HepG2 (cell line): ENCODE measurements at regions not wholly inside any gene's neighbourhood (a gene's known extent, or its start where the extent isn't known, plus 50 kb on each side); places are given as distances from the start of the nearest gene placed in this dataset.

Experiments
- ATAC-seq: fragments of 200-7000 bp; cut with Tn5 transposase; 3 replicates; pipeline ENCODE4 v1.9.1; 2020; ENCODE audit warnings: mild to moderate bottlenecking, moderate library complexity
- BruUV-seq: library from RNA; stranded (reverse); fragments of 400-500 nt; replicated peaks from 2 replicates; lab custom pipeline; 2021; lab: Mats Ljungman, UMichigan
- CTCF ChIA-PET: fragments of 300-600 bp; formaldehyde crosslinking; extraction: SDS; loops from one replicate; lab custom pipeline; 2021; ENCODE audit warnings: low total read pairs, inconsistent platforms, low intra/inter-chr PET ratio; lab: Yijun Ruan, JAX
- POLR2A ChIA-PET: fragments of 350-600 bp; sonication (Branson Sonifier 250); formaldehyde crosslinking; loops from one replicate; lab custom pipeline; 2020; ENCODE audit warnings: antibody characterized with exemption, inconsistent platforms; lab: Yijun Ruan, JAX
- DNase-seq: peaks from one replicate; pipeline ENCODE4 v3.0.0-alpha.2; 2015; ENCODE audit warnings: low spot score
- FAIRE-seq: peaks from 3 replicates; lab custom pipeline; 2011; peaks lifted over from hg19 to GRCh38; lab: Jason Lieb, UNC
- H2AFZ ChIP-seq: one replicate; pipeline ENCODE4 v1.6.1; 2011; ENCODE audit warnings: low read length, inconsistent platforms
- H3K27ac ChIP-seq: fragments of 300-600 bp; 3 replicates; pipeline ENCODE4 v1.8.0; 2011; ENCODE audit warnings: mixed run types, mild to moderate bottlenecking, mixed read lengths, low read length, inconsistent platforms; ENCODE audit not compliant: insufficient read depth; ENCODE audit errors: extremely low read length
- H3K27me3 ChIP-seq, 2 experiments: fragments of 200-600 bp in 1 of 2; 2 replicates in 1 of 2; 3 replicates in 1 of 2; pipeline versions ENCODE4 v1.6.0 to v1.8.0; 2011; ENCODE audit warnings: low read length in 2 of 2, mild to moderate bottlenecking in 2 of 2, moderate library complexity in 2 of 2, inconsistent platforms in 1 of 2; ENCODE audit not compliant: insufficient read depth in 2 of 2, control insufficient read depth in 1 of 2
- H3K36me3 ChIP-seq, 2 experiments: fragments of 200-600 bp in 1 of 2; replicated peaks in 1 of 2; 2 replicates in 1 of 2; 3 replicates in 1 of 2; pipeline versions ENCODE4 v1.5.1 to v1.8.0; 2011; ENCODE audit warnings: low read length in 2 of 2, inconsistent platforms in 1 of 2; ENCODE audit not compliant: insufficient read depth in 2 of 2, control insufficient read depth in 1 of 2
- H3K4me1 ChIP-seq: 2 replicates; pipeline ENCODE4 v1.5.1; 2012; ENCODE audit warnings: low read length, inconsistent platforms; ENCODE audit not compliant: insufficient read depth
- H3K4me2 ChIP-seq: 2 replicates; pipeline ENCODE4 v1.6.0; 2011; ENCODE audit warnings: low read depth, low read length, inconsistent platforms
- H3K4me3 ChIP-seq, 3 experiments: fragments of 200-600 bp in 1 of 3; sonication (generic), shearing (Covaris generic) in 1 of 3; replicated peaks in 1 of 3; 2 replicates each; pipeline ENCODE4 v1.5.1; 2011 to 2016; ENCODE audit warnings: low read length in 3 of 3, inconsistent platforms in 2 of 3, low read depth in 2 of 3, mild to moderate bottlenecking in 2 of 3, control low read depth in 1 of 3, mixed read lengths in 1 of 3; ENCODE audit not compliant: insufficient read depth in 1 of 3
- H3K79me2 ChIP-seq: one replicate; pipeline ENCODE4 v1.6.1; 2011; ENCODE audit warnings: low read length, inconsistent platforms; ENCODE audit not compliant: insufficient read depth
- H3K9ac ChIP-seq: 2 replicates; pipeline ENCODE4 v1.6.0; 2011; ENCODE audit warnings: mild to moderate bottlenecking, low read depth, low read length, inconsistent platforms; ENCODE audit not compliant: insufficient read depth
- H3K9me3 ChIP-seq: 2 replicates; pipeline ENCODE4 v1.5.1; 2012; ENCODE audit warnings: mild to moderate bottlenecking, low read length
- H4K20me1 ChIP-seq: 2 replicates; pipeline ENCODE4 v1.6.0; 2011; ENCODE audit warnings: inconsistent platforms, mild to moderate bottlenecking, low read length, moderate library complexity; ENCODE audit not compliant: insufficient read depth
- ATF7-NPFF ChIP-seq: sonication (generic); formaldehyde crosslinking; IDR thresholded peaks from 2 replicates; pipeline ENCODE4 v1.8.1; 2023; ENCODE audit warnings: mild to moderate bottlenecking, low read depth, missing genetic modification reagents, moderate library complexity
- FOXO1 ChIP-seq: sonication (generic); formaldehyde crosslinking; IDR thresholded peaks from 2 replicates; pipeline ENCODE4 v1.4.0; 2020; ENCODE audit warnings: missing genetic modification reagents
- HHEX ChIP-seq: IDR thresholded peaks from 2 replicates; pipeline ENCODE4 v1.6.1; 2016; ENCODE audit warnings: control low read depth
- HOXD1 ChIP-seq: sonication (generic); formaldehyde crosslinking; IDR thresholded peaks from 2 replicates; pipeline ENCODE4 v1.5.0; 2020; ENCODE audit warnings: missing genetic modification reagents
- IKZF4 ChIP-seq: sonication (generic); formaldehyde crosslinking; IDR thresholded peaks from 2 replicates; pipeline ENCODE4 v1.5.1; 2020; ENCODE audit warnings: borderline replicate concordance, mild to moderate bottlenecking, low read depth, missing genetic modification reagents; ENCODE audit errors: not compliant biosample characterization
- KDM3A ChIP-seq: IDR thresholded peaks from 2 replicates; pipeline ENCODE4 v1.6.1; 2018; ENCODE audit warnings: low read depth, missing compliant biosample characterization
- MZF1 ChIP-seq: sonication (generic); formaldehyde crosslinking; IDR thresholded peaks from 2 replicates; pipeline ENCODE4 v1.8.1; 2023; ENCODE audit warnings: mild to moderate bottlenecking, missing genetic modification reagents, borderline replicate concordance
- SCMH1 ChIP-seq: sonication (generic); formaldehyde crosslinking; IDR thresholded peaks from 2 replicates; pipeline ENCODE4 v1.9.0; 2021; ENCODE audit warnings: missing genetic modification reagents, mild to moderate bottlenecking, borderline replicate concordance
- TCF7 ChIP-seq: sonication (generic); IDR thresholded peaks from 2 replicates; pipeline ENCODE4 v1.6.1; 2016; ENCODE audit warnings: antibody characterized with exemption, low read depth
- WGBS: methylation state at CpG from one replicate; pipeline ENCODE4 v1.1.6; 2017; ENCODE audit warnings: low lambda C conversion rate; 5-methylcytosine and 5-hydroxymethylcytosine counted together
- in situ Hi-C: cut with HindIII; loops from 2 replicates; pipeline ENCODE4 v1.10.0; 2017; ENCODE audit warnings: low pct_unique_long_range_greater_than_20kb; ENCODE audit not compliant: extremely low pct_ligation_motif_present
- intact Hi-C: fragments of 100-400 bp; cut with micrococcal nuclease; formaldehyde crosslinking; loops from one replicate; pipeline ENCODE4 v1.10.0; 2022; ENCODE audit not compliant: unreplicated experiment
- small RNA-seq, 3 experiments: library from RNA; depleted of rRNA; stranded (forward); fragments of <200 nt; gene quantifications; one replicate each; pipeline ENCODE3, GENCODE V24; 2012; ENCODE audit warnings: low read depth in 2 of 3, low replicate concordance in 1 of 3; ENCODE audit not compliant: insufficient read length in 3 of 3, insufficient read depth in 2 of 3
- TF ChIP-seq, protein P1 (sequence below): sonication (generic); formaldehyde crosslinking; conservative IDR thresholded peaks from 2 replicates; pipeline ENCODE4 v1.4.0; 2020; ENCODE audit warnings: missing genetic modification reagents
- TF ChIP-seq, protein P2 (sequence below): sonication (generic); formaldehyde crosslinking; IDR thresholded peaks from 2 replicates; pipeline ENCODE4 v1.8.1; 2023; ENCODE audit warnings: mild to moderate bottlenecking, inconsistent platforms, moderate library complexity, missing genetic modification reagents, borderline replicate concordance

DNA sequence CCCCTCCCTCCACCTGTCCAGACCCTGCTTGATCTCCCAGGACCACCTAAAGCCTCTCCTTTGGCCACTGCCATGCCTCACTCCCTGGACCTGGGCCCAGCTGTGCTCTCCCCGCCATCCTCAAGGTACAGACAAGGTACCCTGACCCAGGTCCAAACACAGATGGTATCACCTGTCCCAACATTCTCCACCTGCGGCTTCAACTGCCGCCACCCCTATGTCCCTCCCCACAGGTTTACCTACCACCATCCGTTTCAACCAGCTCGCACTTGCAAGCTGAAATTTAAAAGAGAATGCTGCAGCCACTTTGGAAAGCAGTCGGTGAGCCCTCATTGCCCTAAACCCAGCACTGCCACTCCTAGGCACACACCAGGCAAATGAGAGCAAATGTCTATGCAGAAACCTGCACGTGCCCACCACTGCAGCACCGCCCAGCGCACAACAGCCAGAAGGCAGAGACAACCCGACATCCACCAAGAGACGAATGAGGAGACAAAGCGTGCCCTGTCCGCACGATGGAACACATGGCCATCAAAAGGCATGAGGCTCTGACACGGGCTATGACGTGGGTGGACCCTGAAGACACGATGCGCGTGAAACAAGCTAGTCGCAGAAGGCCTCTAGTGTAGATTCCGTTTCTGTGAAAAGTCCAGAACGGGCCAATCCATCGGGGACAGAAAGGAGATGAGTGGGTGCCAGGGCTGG, 71.0 kb downstream of the RFLNA start:
- ATAC-seq (no peak), DNase-seq (no peak), FAIRE-seq (no peak)
- 94% methylated on average over 23 of the region's 23 CpGs for WGBS
- no peaks in the 10 kb centered on the region for H3K27me3 ChIP-seq
- POLR2A ChIA-PET: no interaction called here
- H3K4me3 ChIP-seq: no peak overlapping the region
- CTCF ChIA-PET: no interaction called here
- intact Hi-C loops (loop anchor here (10.0 kb wide), 1 partner anchor 409 kb away; no protein-coding TSS in a partner anchor), in situ Hi-C loops (no loop called here)
- H4K20me1 ChIP-seq: no peaks in the 10 kb centered on the region
- H3K9ac ChIP-seq: no peak overlapping the region
- H3K79me2 ChIP-seq: no peaks in the 10 kb centered on the region
- H3K9me3 ChIP-seq: no peaks in the 10 kb centered on the region
- no peak overlapping the region for H3K4me2 ChIP-seq
- no peak overlapping the region for H2AFZ ChIP-seq
- no peak overlapping the region for H3K27ac ChIP-seq
- no TSS peak for BruUV-seq
- H3K36me3 ChIP-seq: peaks cover 5 to 26% of the 10 kb centered on the region in 2 experiments; a peak in 4 of 5 replicates
- TF ChIP-seq ATF7-NPFF: no peak
- TF ChIP-seq TCF7: no peak
- TF ChIP-seq KDM3A (CRISPR knock-in tag): no peak
- no peak for TF ChIP-seq IKZF4 (CRISPR knock-in tag)
- TF ChIP-seq HOXD1: no peak
- no peak for TF ChIP-seq MZF1 (CRISPR knock-in tag)
- no peak for TF ChIP-seq SCMH1 (CRISPR knock-in tag)
- TF ChIP-seq, protein P1, sequence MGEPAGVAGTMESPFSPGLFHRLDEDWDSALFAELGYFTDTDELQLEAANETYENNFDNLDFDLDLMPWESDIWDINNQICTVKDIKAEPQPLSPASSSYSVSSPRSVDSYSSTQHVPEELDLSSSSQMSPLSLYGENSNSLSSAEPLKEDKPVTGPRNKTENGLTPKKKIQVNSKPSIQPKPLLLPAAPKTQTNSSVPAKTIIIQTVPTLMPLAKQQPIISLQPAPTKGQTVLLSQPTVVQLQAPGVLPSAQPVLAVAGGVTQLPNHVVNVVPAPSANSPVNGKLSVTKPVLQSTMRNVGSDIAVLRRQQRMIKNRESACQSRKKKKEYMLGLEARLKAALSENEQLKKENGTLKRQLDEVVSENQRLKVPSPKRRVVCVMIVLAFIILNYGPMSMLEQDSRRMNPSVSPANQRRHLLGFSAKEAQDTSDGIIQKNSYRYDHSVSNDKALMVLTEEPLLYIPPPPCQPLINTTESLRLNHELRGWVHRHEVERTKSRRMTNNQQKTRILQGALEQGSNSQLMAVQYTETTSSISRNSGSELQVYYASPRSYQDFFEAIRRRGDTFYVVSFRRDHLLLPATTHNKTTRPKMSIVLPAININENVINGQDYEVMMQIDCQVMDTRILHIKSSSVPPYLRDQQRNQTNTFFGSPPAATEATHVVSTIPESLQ (CRISPR knock-in tag): no peak
- TF ChIP-seq FOXO1 (CRISPR knock-in tag): no peak
- TF ChIP-seq, protein P2, sequence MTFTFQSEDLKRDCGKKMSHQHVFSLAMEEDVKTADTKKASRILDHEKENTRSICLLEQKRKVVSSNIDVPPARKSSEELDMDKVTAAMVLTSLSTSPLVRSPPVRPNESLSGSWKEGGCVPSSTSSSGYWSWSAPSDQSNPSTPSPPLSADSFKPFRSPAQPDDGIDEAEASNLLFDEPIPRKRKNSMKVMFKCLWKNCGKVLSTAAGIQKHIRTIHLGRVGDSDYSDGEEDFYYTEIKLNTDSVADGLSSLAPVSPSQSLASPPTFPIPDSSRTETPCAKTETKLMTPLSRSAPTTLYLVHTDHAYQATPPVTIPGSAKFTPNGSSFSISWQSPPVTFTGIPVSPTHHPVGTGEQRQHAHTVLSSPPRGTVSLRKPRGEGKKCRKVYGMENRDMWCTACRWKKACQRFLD: no peak
- no peak for TF ChIP-seq HHEX
- TF ChIP-seq, all 625 proteins: peak for 0
- peaks cover 23% of the 10 kb centered on the region for H3K4me1 ChIP-seq

Small RNAs in the stretch of these regions (small RNA-seq; reads per million reads assigned to genes)
- gene AC073916.1: 0 reads per million in 3 experiments
